AG04450 (cell line): ENCODE measurements at regions not wholly inside any gene's neighbourhood (a gene's known extent, or its start where the extent isn't known, plus 50 kb on each side); places are given as distances from the start of the nearest gene placed in this dataset.

Experiments used
- CTCF ChIA-PET: fragments of 300-600, 350-600 bp; formaldehyde crosslinking; extraction: SDS; loops from one replicate; lab custom pipeline; 2022; ENCODE audit warnings: antibody characterized with exemption, inconsistent platforms; lab: Charles Lee
- POLR2A ChIA-PET: fragments of 350-600 bp; formaldehyde crosslinking; extraction: SDS; loops from one replicate; lab custom pipeline; 2021; ENCODE audit warnings: antibody characterized with exemption, inconsistent platforms; lab: Yijun Ruan, JAX
- DNase-seq: peaks from one replicate; pipeline ENCODE4 v3.0.0-alpha.2; 2011; ENCODE audit warnings: low read depth, low spot score
- H3K27ac ChIP-seq: one replicate; pipeline ENCODE4 v1.5.1; 2012; ENCODE audit warnings: low read depth, low read length, control low read depth
- H3K27me3 ChIP-seq: one replicate; pipeline ENCODE4 v1.6.0; 2012; ENCODE audit warnings: low read length; ENCODE audit not compliant: control insufficient read depth, insufficient read depth
- H3K4me3 ChIP-seq: 2 replicates; pipeline ENCODE4 v1.5.1; 2011; ENCODE audit warnings: mild to moderate bottlenecking, low read depth, low read length, control low read depth
- H3K9me3 ChIP-seq: 2 replicates; pipeline ENCODE4 v1.5.1; 2012; ENCODE audit warnings: low read length; ENCODE audit not compliant: control insufficient read depth, insufficient read depth
- TF ChIP-seq, protein P1 (sequence below): IDR thresholded peaks from 2 replicates; pipeline ENCODE4 v1.5.1; 2011; ENCODE audit warnings: low read depth, low read length, control low read depth, inconsistent platforms

DNA sequence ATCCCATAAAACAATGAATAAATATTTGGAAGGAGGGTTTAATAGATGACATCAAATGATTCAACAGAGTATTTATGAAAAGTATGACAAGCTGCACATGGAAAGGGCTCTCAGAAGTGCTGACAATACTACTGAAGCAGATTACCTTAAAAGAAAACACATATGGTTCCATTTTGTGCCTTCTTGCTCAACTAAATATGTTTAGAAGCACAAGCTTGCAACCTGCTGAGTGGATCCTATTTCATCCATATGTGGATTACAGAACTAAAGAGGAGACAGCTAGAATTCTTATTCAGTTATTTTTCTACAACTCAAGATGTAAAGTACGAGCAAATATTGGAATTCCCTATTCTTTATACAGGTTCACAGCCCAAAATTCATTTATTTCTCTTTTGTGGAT lies 340.6 kb downstream of the TFEC start:
- CTCF ChIA-PET: interaction anchor here (0.5 to 2.2 kb wide), 3 partner anchors 9 to 1916 kb away, joined by 3 to 9 read pairs (median 6); no protein-coding TSS in a partner anchor
- Histone ChIP-seq H3K27me3 (no peaks in the 10 kb centered on the region), H3K9me3 (no peaks in the 10 kb centered on the region), H3K27ac (no peak overlapping the region), H3K4me3 (no peak overlapping the region)
- peak; percentile 7 for DNase-seq
- POLR2A ChIA-PET: no interaction called here
- TF ChIP-seq, protein P1, sequence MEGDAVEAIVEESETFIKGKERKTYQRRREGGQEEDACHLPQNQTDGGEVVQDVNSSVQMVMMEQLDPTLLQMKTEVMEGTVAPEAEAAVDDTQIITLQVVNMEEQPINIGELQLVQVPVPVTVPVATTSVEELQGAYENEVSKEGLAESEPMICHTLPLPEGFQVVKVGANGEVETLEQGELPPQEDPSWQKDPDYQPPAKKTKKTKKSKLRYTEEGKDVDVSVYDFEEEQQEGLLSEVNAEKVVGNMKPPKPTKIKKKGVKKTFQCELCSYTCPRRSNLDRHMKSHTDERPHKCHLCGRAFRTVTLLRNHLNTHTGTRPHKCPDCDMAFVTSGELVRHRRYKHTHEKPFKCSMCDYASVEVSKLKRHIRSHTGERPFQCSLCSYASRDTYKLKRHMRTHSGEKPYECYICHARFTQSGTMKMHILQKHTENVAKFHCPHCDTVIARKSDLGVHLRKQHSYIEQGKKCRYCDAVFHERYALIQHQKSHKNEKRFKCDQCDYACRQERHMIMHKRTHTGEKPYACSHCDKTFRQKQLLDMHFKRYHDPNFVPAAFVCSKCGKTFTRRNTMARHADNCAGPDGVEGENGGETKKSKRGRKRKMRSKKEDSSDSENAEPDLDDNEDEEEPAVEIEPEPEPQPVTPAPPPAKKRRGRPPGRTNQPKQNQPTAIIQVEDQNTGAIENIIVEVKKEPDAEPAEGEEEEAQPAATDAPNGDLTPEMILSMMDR: no peak

GRCh38 chr7:115683093-115683492 lies 347.5 kb downstream of the TFEC start:
- no peak for DNase-seq
- POLR2A ChIA-PET: no interaction called here
- H3K4me3 ChIP-seq: no peak overlapping the region
- no peaks in the 10 kb centered on the region for H3K27me3 ChIP-seq
- TF ChIP-seq, protein P1: no peak
- CTCF ChIA-PET: no interaction called here
- no peak overlapping the region for H3K27ac ChIP-seq
- H3K9me3 ChIP-seq: no peaks in the 10 kb centered on the region

GRCh38 chr7:115682507-115682906 lies 348.1 kb downstream of the TFEC start:
- Histone ChIP-seq H3K4me3 (no peak overlapping the region), H3K27me3 (no peaks in the 10 kb centered on the region), H3K27ac (no peak overlapping the region), H3K9me3 (no peaks in the 10 kb centered on the region)
- TF ChIP-seq, protein P1: no peak
- ChIA-PET POLR2A (no interaction called here), CTCF (interaction anchor here (1.4 kb wide), 1 partner anchor 452 kb away, joined by 3 read pairs; no protein-coding TSS in a partner anchor)
- DNase-seq: no peak

DNA sequence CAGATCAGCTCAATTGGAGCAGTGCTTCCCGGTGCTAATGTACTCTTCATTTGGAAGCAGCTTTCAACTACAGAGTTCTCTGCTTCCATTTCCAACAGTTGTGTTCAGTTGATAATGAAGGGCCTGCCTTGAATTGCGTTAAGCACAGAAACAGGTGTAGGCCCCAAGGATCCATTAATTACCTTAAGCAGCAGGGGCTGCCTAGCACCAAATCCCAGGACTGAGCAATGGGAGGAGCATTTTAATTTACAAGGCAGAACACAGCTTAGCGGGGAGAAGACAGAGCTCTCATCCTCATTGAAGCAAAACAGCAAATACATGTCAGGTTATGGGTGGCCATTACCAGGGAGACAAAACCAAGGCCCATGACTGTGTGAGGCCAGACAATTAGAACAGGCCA lies 349.6 kb downstream of the TFEC start:
- no peak overlapping the region for H3K4me3 ChIP-seq
- no peak overlapping the region for H3K27ac ChIP-seq
- ChIA-PET CTCF (interaction anchor here (0.7 to 3.0 kb wide), 7 partner anchors 9 to 1266 kb away, joined by 3 to 20 read pairs (median 5); partner anchors contain the start of gene FOXP2), POLR2A (no interaction called here)
- H3K9me3 ChIP-seq: no peaks in the 10 kb centered on the region
- DNase-seq: no peak
- TF ChIP-seq, protein P1: no peak
- no peaks in the 10 kb centered on the region for H3K27me3 ChIP-seq

GRCh38 chr7:115679976-115680375 lies 350.6 kb downstream of the TFEC start:
- H3K4me3 ChIP-seq: no peak overlapping the region
- H3K9me3 ChIP-seq: no peaks in the 10 kb centered on the region
- DNase-seq: no peak
- ChIA-PET POLR2A (no interaction called here), CTCF (interaction anchor here (0.6 to 3.0 kb wide), 17 partner anchors 8 to 1265 kb away, joined by 3 to 20 read pairs (median 4); partner anchors contain the start of gene FOXP2)
- TF ChIP-seq, protein P1: peak; percentile 61
- no peak overlapping the region for H3K27ac ChIP-seq
- no peaks in the 10 kb centered on the region for H3K27me3 ChIP-seq
